PFSK-1 (cell line): ENCODE measurements at regions not wholly inside any gene's neighbourhood (a gene's known extent, or its start where the extent isn't known, plus 50 kb on each side); places are given as distances from the start of the nearest gene placed in this dataset.

ENCODE experiments used
- FOXP2 ChIP-seq: optimal IDR thresholded peaks from 2 replicates; pipeline ENCODE3; 2011; ENCODE audit warnings: borderline replicate concordance, control low read depth, inconsistent platforms; ENCODE audit not compliant: insufficient read depth; ENCODE audit errors: extremely low read length, extremely low read depth
- POLR2AphosphoS5 ChIP-seq: IDR thresholded peaks from 2 replicates; pipeline ENCODE4 v1.6.1; 2012; ENCODE audit warnings: low read depth, mild to moderate bottlenecking, control low read depth, low read length, moderate library complexity
- SIN3A ChIP-seq: IDR thresholded peaks from 2 replicates; pipeline ENCODE4 v1.6.1; 2012; ENCODE audit warnings: mild to moderate bottlenecking, low read length, moderate library complexity, borderline replicate concordance; ENCODE audit not compliant: insufficient read depth
- TAF1 ChIP-seq: IDR thresholded peaks from 2 replicates; pipeline ENCODE4 v1.6.1; 2012; ENCODE audit warnings: low read length, control low read depth, borderline replicate concordance; ENCODE audit not compliant: insufficient read depth
- TF ChIP-seq, protein P1 (sequence below), 2 experiments: IDR thresholded peaks; 2 replicates each; pipeline versions ENCODE4 v1.6.1 to v1.8.0; 2011 to 2012; ENCODE audit warnings: low read depth in 2 of 2, low read length in 2 of 2, control low read depth in 1 of 2, inconsistent platforms in 1 of 2, mild to moderate bottlenecking in 1 of 2, moderate library complexity in 1 of 2; ENCODE audit not compliant: insufficient read depth in 1 of 2

DNA sequence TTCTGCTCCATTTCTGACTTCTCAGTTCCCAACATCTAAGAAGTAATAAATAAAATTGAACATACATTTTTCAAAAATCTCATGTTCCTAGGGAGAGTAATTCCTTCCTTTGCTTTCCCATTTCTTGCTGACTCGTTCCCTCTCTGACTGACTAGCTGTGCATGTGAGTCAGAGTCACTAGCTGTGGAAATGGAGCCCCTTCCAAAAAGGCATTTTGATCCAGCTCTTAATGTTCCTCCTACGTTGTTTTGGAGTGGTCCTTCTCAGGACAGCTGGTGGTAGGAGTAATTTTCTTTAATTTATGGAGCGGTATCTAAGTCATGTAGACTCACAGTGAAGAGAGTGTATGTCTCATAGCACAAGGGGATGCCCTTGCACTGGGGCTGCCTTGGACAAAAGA, 460.2 kb downstream of the GADD45G start:
- TF ChIP-seq FOXP2, result no peak
- TF ChIP-seq TAF1, result no peak
- TF ChIP-seq POLR2AphosphoS5, result no peak
- TF ChIP-seq, protein P1, sequence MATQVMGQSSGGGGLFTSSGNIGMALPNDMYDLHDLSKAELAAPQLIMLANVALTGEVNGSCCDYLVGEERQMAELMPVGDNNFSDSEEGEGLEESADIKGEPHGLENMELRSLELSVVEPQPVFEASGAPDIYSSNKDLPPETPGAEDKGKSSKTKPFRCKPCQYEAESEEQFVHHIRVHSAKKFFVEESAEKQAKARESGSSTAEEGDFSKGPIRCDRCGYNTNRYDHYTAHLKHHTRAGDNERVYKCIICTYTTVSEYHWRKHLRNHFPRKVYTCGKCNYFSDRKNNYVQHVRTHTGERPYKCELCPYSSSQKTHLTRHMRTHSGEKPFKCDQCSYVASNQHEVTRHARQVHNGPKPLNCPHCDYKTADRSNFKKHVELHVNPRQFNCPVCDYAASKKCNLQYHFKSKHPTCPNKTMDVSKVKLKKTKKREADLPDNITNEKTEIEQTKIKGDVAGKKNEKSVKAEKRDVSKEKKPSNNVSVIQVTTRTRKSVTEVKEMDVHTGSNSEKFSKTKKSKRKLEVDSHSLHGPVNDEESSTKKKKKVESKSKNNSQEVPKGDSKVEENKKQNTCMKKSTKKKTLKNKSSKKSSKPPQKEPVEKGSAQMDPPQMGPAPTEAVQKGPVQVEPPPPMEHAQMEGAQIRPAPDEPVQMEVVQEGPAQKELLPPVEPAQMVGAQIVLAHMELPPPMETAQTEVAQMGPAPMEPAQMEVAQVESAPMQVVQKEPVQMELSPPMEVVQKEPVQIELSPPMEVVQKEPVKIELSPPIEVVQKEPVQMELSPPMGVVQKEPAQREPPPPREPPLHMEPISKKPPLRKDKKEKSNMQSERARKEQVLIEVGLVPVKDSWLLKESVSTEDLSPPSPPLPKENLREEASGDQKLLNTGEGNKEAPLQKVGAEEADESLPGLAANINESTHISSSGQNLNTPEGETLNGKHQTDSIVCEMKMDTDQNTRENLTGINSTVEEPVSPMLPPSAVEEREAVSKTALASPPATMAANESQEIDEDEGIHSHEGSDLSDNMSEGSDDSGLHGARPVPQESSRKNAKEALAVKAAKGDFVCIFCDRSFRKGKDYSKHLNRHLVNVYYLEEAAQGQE (IDR thresholded peaks at IDR 0.05; ENCODE audit: insufficient read depth in 1 of 2, low read depth in 2 of 2, low read length in 2 of 2), result no peak
- no peak for TF ChIP-seq SIN3A

DNA sequence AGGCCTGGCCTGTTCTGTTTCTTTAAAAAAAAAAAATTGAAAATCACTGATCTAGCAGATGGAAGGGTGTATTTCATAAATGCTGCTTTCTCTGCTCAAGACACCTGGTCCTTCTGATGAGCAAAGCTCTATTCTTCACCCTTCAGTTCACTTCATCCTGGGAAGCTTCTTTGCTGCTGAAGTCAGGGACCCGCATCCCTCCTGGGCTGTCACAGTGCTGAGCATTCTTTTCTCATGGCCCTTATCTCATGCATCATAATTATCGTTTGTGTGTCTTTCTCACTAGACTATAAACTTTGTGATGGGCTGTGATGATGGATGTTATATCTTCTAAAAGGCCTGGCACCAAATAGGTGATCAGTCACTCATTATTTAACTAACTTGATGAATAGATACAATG, 461.0 kb downstream of the GADD45G start:
- no peak for TF ChIP-seq FOXP2
- TF ChIP-seq, protein P1 (IDR thresholded peaks at IDR 0.05; ENCODE audit: insufficient read depth in 1 of 2, low read depth in 2 of 2, low read length in 2 of 2), result no peak
- TF ChIP-seq SIN3A, result no peak
- TF ChIP-seq POLR2AphosphoS5, result no peak
- no peak for TF ChIP-seq TAF1

DNA sequence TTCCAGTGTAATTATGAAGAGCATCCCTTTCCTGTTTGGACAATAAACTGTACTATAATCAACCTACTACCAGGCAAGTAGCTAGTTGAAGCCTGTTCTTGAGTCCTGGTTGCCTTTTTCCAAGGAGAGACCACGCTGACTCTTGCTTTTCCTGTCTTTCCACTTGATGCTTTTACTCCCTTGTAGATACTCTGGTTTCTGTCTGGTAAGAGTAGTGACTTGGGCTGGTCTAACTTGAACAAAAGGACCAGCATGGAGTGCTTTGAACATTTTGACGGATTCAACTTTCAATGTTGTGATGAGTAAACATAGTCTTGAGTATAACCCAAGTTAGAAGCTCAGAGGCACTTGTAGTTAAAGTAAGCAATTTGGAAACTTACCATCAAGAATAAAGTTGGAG, 464.3 kb downstream of the GADD45G start:
- no peak for TF ChIP-seq TAF1
- TF ChIP-seq, protein P1 (IDR thresholded peaks at IDR 0.05; ENCODE audit: insufficient read depth in 1 of 2, low read depth in 2 of 2, low read length in 2 of 2), result no peak
- TF ChIP-seq FOXP2, result no peak
- no peak for TF ChIP-seq SIN3A
- TF ChIP-seq POLR2AphosphoS5, result no peak

DNA sequence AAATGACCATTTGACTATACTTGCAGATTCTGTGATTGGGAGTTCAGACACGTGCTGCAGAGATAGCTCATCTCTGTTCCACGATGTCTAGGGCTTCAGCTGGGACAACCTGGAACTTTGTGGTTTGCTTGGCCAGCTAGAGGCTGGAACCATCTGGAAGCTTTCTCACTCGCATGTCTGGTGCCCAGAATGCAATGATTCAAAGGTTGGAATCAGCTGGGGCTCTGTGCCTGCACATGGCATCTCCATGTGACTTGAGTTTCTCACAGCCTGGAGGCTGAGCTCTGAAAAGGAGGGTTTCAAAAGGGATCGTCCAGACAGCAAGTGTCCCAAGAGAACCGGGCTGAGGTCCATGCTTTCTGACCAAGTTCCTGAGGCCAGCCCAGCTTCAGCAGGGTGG, 465.2 kb downstream of the GADD45G start:
- TF ChIP-seq FOXP2 (no peak), SIN3A (no peak), TAF1 (no peak), POLR2AphosphoS5 (no peak)
- TF ChIP-seq, protein P1 (IDR thresholded peaks at IDR 0.05; ENCODE audit: insufficient read depth in 1 of 2, low read depth in 2 of 2, low read length in 2 of 2), result no peak

DNA sequence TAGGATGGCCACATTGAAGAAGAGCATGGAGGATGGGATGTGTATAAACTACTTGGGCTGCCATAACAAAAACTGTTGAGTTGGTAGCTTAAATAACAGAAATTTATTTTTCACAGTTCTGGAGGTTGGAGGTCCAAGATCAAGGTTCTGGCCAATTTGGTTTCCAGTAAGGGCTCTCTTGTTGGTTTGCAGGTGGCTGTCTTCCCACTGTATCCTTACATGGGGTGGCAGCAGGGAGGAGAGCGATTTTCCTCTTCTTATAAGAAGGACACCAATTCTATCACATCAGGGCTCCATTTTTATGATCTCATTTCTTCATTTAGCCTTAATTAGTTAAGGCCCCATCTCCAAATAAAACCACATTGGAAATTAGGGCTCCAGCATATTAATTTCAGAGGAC, 465.7 kb downstream of the GADD45G start:
- TF ChIP-seq, protein P1 (IDR thresholded peaks at IDR 0.05; ENCODE audit: insufficient read depth in 1 of 2, low read depth in 2 of 2, low read length in 2 of 2), result no peak
- no peak for TF ChIP-seq FOXP2
- no peak for TF ChIP-seq POLR2AphosphoS5
- no peak for TF ChIP-seq SIN3A
- no peak for TF ChIP-seq TAF1
